ENCODE measurements at regions not wholly inside any gene's neighbourhood (a gene's known extent, or its start where the extent isn't known, plus 50 kb on each side); places are given as distances from the start of the nearest gene placed in this dataset.

- H3K9me3 ChIP-seq = peaks cover 0 to 3% (median 0%) of the 10 kb centered on the region in 4 donors
- no peak overlapping the region for H3K4me3 ChIP-seq
- no peak overlapping the region for H3K27ac ChIP-seq
- 50 to 66% methylated on average over 2 of the region's 2 CpGs for WGBS, 2 donors
- H3K36me3 ChIP-seq = no peaks in the 10 kb centered on the region
- no peaks in the 10 kb centered on the region for H3K4me1 ChIP-seq
- DNase-seq (ENCODE audit: low spot score in 2 of 2) = no peak
- peaks cover 0 to 3% of the 10 kb centered on the region in 2 donors for H3K27me3 ChIP-seq
- TF ChIP-seq EP300 (IDR thresholded peaks at IDR 0.05) (no peak), POLR2A (IDR thresholded peaks at IDR 0.05) (no peak), CTCF (IDR thresholded peaks at IDR 0.05) (no peak)
Measured at GRCh38 chrX:95325185-95325584, 1359.5 kb upstream of the DIAPH2 start.

GRCh38 chrX:95330292-95330691 lies 1354.3 kb upstream of the DIAPH2 start:
- WGBS, 2 donors = 79 to 92% methylated on average over 2 of the region's 2 CpGs
- no peak for DNase-seq (ENCODE audit: low spot score in 2 of 2)
- H3K9me3 ChIP-seq = peaks cover 0 to 3% (median 0%) of the 10 kb centered on the region in 4 donors
- no peak overlapping the region for H3K27ac ChIP-seq
- H3K4me3 ChIP-seq = no peak overlapping the region
- TF ChIP-seq CTCF (IDR thresholded peaks at IDR 0.05) (no peak), POLR2A (IDR thresholded peaks at IDR 0.05) (no peak), EP300 (IDR thresholded peaks at IDR 0.05) (no peak)
- H3K36me3 ChIP-seq = no peaks in the 10 kb centered on the region
- H3K27me3 ChIP-seq = no peaks in the 10 kb centered on the region
- no peaks in the 10 kb centered on the region for H3K4me1 ChIP-seq

- DNase-seq (ENCODE audit: low spot score in 2 of 2) = no peak
- Histone ChIP-seq H3K9me3 (peaks cover 0 to 3% (median 0%) of the 10 kb centered on the region in 4 donors), H3K36me3 (no peaks in the 10 kb centered on the region), H3K4me1 (no peaks in the 10 kb centered on the region), H3K27ac (no peak overlapping the region), H3K27me3 (no peaks in the 10 kb centered on the region), H3K4me3 (no peak overlapping the region)
- 6 to 51% methylated on average over 8 of the region's 8 CpGs for WGBS, 2 donors
- TF ChIP-seq EP300 (IDR thresholded peaks at IDR 0.05) = no peak
- TF ChIP-seq POLR2A (IDR thresholded peaks at IDR 0.05) = no peak
- TF ChIP-seq CTCF (IDR thresholded peaks at IDR 0.05) = no peak
Measured at GRCh38 chrX:95332530-95332929, 1352.1 kb upstream of the DIAPH2 start.

GRCh38 chrX:95346856-95347255 lies 1337.8 kb upstream of the DIAPH2 start:
- H3K4me1 ChIP-seq = no peaks in the 10 kb centered on the region
- no peak for DNase-seq (ENCODE audit: low spot score in 2 of 2)
- no peaks in the 10 kb centered on the region for H3K9me3 ChIP-seq
- WGBS, 2 donors = 23 to 37% methylated on average over 3 of the region's 3 CpGs
- H3K27ac ChIP-seq = no peak overlapping the region
- no peak overlapping the region for H3K4me3 ChIP-seq
- no peak for TF ChIP-seq EP300 (IDR thresholded peaks at IDR 0.05)
- no peak for TF ChIP-seq POLR2A (IDR thresholded peaks at IDR 0.05)
- TF ChIP-seq CTCF (IDR thresholded peaks at IDR 0.05) = no peak
- peaks cover 0 to 4% of the 10 kb centered on the region in 2 donors for H3K27me3 ChIP-seq
- no peaks in the 10 kb centered on the region for H3K36me3 ChIP-seq

GRCh38 chrX:95350774-95351488 lies 1333.7 kb upstream of the DIAPH2 start:
- H3K36me3 ChIP-seq = no peaks in the 10 kb centered on the region
- TF ChIP-seq EP300 (IDR thresholded peaks at IDR 0.05) (no peak), POLR2A (IDR thresholded peaks at IDR 0.05) (no peak)
- H3K27ac ChIP-seq = no peak overlapping the region
- no peak overlapping the region for H3K4me3 ChIP-seq
- H3K4me1 ChIP-seq = no peaks in the 10 kb centered on the region
- no peak for DNase-seq (ENCODE audit: low spot score in 2 of 2)
- WGBS, 2 donors = 49 to 70% methylated on average over 6 of the region's 6 CpGs
- peaks cover 0 to under 1% of the 10 kb centered on the region in 2 donors for H3K27me3 ChIP-seq
- H3K9me3 ChIP-seq = no peaks in the 10 kb centered on the region
